ENCODE measurements at regions not wholly inside any gene's neighbourhood (a gene's known extent, or its start where the extent isn't known, plus 50 kb on each side); places are given as distances from the start of the nearest gene placed in this dataset.

- TF ChIP-seq EZH2 (IDR thresholded peaks at IDR 0.05), result no peak
- no peak for TF ChIP-seq POLR2AphosphoS5 (IDR thresholded peaks at IDR 0.05; ENCODE audit: borderline replicate concordance, low read depth, low read length)
Measured at GRCh38 chr7:96578606-96579005, 131.0 kb downstream of the SEM1 start.

Data from SK-N-MC (cell line).